ENCODE measurements at regions not wholly inside any gene's neighbourhood (a gene's known extent, or its start where the extent isn't known, plus 50 kb on each side); places are given as distances from the start of the nearest gene placed in this dataset.

GRCh38 chr11:119897046-119897440 is 168.0 kb upstream of the NECTIN1 start:
- Histone ChIP-seq H3K27ac (no peak overlapping the region), H3K4me1 (replicated peaks) (no peaks in the 10 kb centered on the region), H3K27me3 (replicated peaks; ENCODE audit: insufficient read depth) (peaks cover 3% of the 10 kb centered on the region), H3K36me3 (no peaks in the 10 kb centered on the region), H3K4me3 (no peak overlapping the region), H3K9me3 (no peaks in the 10 kb centered on the region)
- intact Hi-C loops (cut with DNase I) = no loop called here
- WGBS = 48% methylated on average over 2 of the region's 2 CpGs
- no peak for DNase-seq (ENCODE audit: low spot score)
- no peak for TF ChIP-seq POLR2A (IDR thresholded peaks at IDR 0.05)
- TF ChIP-seq POLR2AphosphoS5 (IDR thresholded peaks at IDR 0.05) = no peak
- no peak for TF ChIP-seq CTCF (IDR thresholded peaks at IDR 0.05)

- Histone ChIP-seq H3K27me3 (replicated peaks; ENCODE audit: insufficient read depth) (peaks cover 3% of the 10 kb centered on the region), H3K4me1 (replicated peaks) (no peaks in the 10 kb centered on the region), H3K9me3 (no peaks in the 10 kb centered on the region), H3K36me3 (no peaks in the 10 kb centered on the region), H3K4me3 (no peak overlapping the region), H3K27ac (no peak overlapping the region)
- intact Hi-C loops (cut with DNase I) = no loop called here
- TF ChIP-seq POLR2A (IDR thresholded peaks at IDR 0.05) (no peak), POLR2AphosphoS5 (IDR thresholded peaks at IDR 0.05) (no peak), CTCF (IDR thresholded peaks at IDR 0.05) (no peak)
- 82% methylated on average over 8 of the region's 8 CpGs for WGBS
- DNase-seq (ENCODE audit: low spot score) = no peak
Measured at GRCh38 chr11:119896387-119897045, 167.5 kb upstream of the NECTIN1 start.

- no peaks in the 10 kb centered on the region for H3K9me3 ChIP-seq
- 72% methylated on average over 1 of the region's 1 CpG for WGBS
- no peak overlapping the region for H3K27ac ChIP-seq
- H3K4me1 ChIP-seq (replicated peaks) = no peaks in the 10 kb centered on the region
- TF ChIP-seq POLR2AphosphoS5 (IDR thresholded peaks at IDR 0.05) = no peak
- no peak for TF ChIP-seq POLR2A (IDR thresholded peaks at IDR 0.05)
- TF ChIP-seq CTCF (IDR thresholded peaks at IDR 0.05) = no peak
- no peak for DNase-seq (ENCODE audit: low spot score)
- no peak overlapping the region for H3K4me3 ChIP-seq
- intact Hi-C loops (cut with DNase I) = no loop called here
- peaks cover 3% of the 10 kb centered on the region for H3K27me3 ChIP-seq (replicated peaks; ENCODE audit: insufficient read depth)
- no peaks in the 10 kb centered on the region for H3K36me3 ChIP-seq
Measured at GRCh38 chr11:119895981-119896380, 167.0 kb upstream of the NECTIN1 start.

GRCh38 chr11:119894916-119895315 is 165.9 kb upstream of the NECTIN1 start:
- WGBS = 88% methylated on average over 4 of the region's 4 CpGs
- Histone ChIP-seq H3K9me3 (no peaks in the 10 kb centered on the region), H3K36me3 (no peaks in the 10 kb centered on the region), H3K4me1 (replicated peaks) (no peaks in the 10 kb centered on the region), H3K4me3 (no peak overlapping the region), H3K27ac (no peak overlapping the region), H3K27me3 (replicated peaks; ENCODE audit: insufficient read depth) (peaks cover 3% of the 10 kb centered on the region)
- intact Hi-C loops (cut with DNase I) = no loop called here
- no peak for DNase-seq (ENCODE audit: low spot score)
- TF ChIP-seq POLR2A (IDR thresholded peaks at IDR 0.05) (no peak), POLR2AphosphoS5 (IDR thresholded peaks at IDR 0.05) (no peak), CTCF (IDR thresholded peaks at IDR 0.05) (no peak)

GRCh38 chr11:119892311-119892808 is 163.4 kb upstream of the NECTIN1 start:
- no peaks in the 10 kb centered on the region for H3K36me3 ChIP-seq
- H3K9me3 ChIP-seq = no peaks in the 10 kb centered on the region
- no peak overlapping the region for H3K4me3 ChIP-seq
- peaks cover 3% of the 10 kb centered on the region for H3K27me3 ChIP-seq (replicated peaks; ENCODE audit: insufficient read depth)
- no peak for DNase-seq (ENCODE audit: low spot score)
- H3K27ac ChIP-seq = no peak overlapping the region
- intact Hi-C loops (cut with DNase I) = no loop called here
- TF ChIP-seq CTCF (IDR thresholded peaks at IDR 0.05) (no peak), POLR2AphosphoS5 (IDR thresholded peaks at IDR 0.05) (no peak), POLR2A (IDR thresholded peaks at IDR 0.05) (no peak)
- H3K4me1 ChIP-seq (replicated peaks) = no peaks in the 10 kb centered on the region
- 76% methylated on average over 16 of the region's 16 CpGs for WGBS

Measured in prostate gland (tissue), 2 donors.